ENCODE measurements at regions not wholly inside any gene's neighbourhood (a gene's known extent, or its start where the extent isn't known, plus 50 kb on each side); places are given as distances from the start of the nearest gene placed in this dataset.
"Not testable (repeated sequence)": the region's sequence is repeated elsewhere in the genome, so short reads cannot be mapped to it uniquely, and the experiment has no call there.

DNA sequence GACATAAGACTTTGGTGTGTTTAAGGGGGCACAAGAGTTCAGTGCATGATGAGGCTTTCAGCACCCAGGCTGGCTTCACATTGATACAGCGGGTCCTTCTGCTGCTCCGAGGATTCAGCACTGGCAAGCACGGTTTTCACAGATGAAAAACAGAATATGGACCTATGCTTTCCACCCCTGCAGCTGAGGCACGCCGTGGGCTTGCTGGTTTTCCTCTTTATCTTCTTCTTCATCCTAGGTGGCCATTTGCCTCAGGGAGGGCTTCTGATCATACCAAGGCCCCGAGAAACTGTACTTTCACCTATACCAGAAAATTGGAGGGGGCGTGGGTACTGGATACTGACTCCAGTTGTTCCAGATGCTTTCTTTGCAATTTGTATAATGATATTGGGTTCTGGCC is 277.1 kb upstream of the ZNF32 start:
- H3K36me3 ChIP-seq = no peaks in the 10 kb centered on the region
- H3K27ac ChIP-seq = no peak overlapping the region
- H3K4me1 ChIP-seq = no peaks in the 10 kb centered on the region
- H3K4me3 ChIP-seq = no peak overlapping the region
- WGBS, 2 donors (ENCODE audit: low coverage in 1 of 2) = 86 to 87% methylated on average over 3 to 7 of the region's 7 CpGs
- ATAC-seq = no peak
- TF ChIP-seq POLR2AphosphoS5 (IDR thresholded peaks at IDR 0.05) (no peak), POLR2A (IDR thresholded peaks at IDR 0.05) (no peak), EP300 (IDR thresholded peaks at IDR 0.05) (no peak)
- TF ChIP-seq, protein P1, sequence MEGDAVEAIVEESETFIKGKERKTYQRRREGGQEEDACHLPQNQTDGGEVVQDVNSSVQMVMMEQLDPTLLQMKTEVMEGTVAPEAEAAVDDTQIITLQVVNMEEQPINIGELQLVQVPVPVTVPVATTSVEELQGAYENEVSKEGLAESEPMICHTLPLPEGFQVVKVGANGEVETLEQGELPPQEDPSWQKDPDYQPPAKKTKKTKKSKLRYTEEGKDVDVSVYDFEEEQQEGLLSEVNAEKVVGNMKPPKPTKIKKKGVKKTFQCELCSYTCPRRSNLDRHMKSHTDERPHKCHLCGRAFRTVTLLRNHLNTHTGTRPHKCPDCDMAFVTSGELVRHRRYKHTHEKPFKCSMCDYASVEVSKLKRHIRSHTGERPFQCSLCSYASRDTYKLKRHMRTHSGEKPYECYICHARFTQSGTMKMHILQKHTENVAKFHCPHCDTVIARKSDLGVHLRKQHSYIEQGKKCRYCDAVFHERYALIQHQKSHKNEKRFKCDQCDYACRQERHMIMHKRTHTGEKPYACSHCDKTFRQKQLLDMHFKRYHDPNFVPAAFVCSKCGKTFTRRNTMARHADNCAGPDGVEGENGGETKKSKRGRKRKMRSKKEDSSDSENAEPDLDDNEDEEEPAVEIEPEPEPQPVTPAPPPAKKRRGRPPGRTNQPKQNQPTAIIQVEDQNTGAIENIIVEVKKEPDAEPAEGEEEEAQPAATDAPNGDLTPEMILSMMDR (IDR thresholded peaks at IDR 0.05) = no peak
- no peaks in the 10 kb centered on the region for H3K27me3 ChIP-seq
- no peaks in the 10 kb centered on the region for H3K9me3 ChIP-seq

DNA sequence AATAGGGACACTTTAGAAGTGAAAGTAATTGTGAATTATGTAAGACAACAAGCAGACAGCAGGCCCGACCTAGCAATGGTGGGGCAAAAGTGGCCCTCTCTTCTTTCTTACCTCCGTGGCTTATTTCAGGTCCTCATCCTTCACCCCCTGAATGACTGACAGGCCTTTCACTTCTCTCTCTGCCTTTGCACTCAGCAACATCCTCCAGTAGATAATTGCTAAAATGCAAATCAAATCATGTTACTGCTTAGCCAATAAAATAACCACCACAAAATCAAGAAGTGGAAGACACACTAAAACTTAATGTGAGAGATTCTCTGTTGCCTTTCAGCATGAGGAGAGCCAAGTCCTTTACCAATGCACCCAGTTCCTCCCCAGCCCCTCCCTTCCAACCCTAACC is 274.6 kb upstream of the ZNF32 start:
- H3K4me1 ChIP-seq = no peaks in the 10 kb centered on the region
- H3K4me3 ChIP-seq = no peak overlapping the region
- H3K36me3 ChIP-seq = no peaks in the 10 kb centered on the region
- no peak for ATAC-seq
- H3K27me3 ChIP-seq = no peaks in the 10 kb centered on the region
- TF ChIP-seq EP300 (IDR thresholded peaks at IDR 0.05) (no peak), POLR2AphosphoS5 (IDR thresholded peaks at IDR 0.05) (no peak), POLR2A (IDR thresholded peaks at IDR 0.05) (no peak)
- TF ChIP-seq, protein P1 (IDR thresholded peaks at IDR 0.05) = no peak
- H3K27ac ChIP-seq = no peak overlapping the region
- no peaks in the 10 kb centered on the region for H3K9me3 ChIP-seq
- 20 to 46% methylated on average over 1 to 2 of the region's 2 CpGs for WGBS, 2 donors (ENCODE audit: low coverage in 1 of 2)

DNA sequence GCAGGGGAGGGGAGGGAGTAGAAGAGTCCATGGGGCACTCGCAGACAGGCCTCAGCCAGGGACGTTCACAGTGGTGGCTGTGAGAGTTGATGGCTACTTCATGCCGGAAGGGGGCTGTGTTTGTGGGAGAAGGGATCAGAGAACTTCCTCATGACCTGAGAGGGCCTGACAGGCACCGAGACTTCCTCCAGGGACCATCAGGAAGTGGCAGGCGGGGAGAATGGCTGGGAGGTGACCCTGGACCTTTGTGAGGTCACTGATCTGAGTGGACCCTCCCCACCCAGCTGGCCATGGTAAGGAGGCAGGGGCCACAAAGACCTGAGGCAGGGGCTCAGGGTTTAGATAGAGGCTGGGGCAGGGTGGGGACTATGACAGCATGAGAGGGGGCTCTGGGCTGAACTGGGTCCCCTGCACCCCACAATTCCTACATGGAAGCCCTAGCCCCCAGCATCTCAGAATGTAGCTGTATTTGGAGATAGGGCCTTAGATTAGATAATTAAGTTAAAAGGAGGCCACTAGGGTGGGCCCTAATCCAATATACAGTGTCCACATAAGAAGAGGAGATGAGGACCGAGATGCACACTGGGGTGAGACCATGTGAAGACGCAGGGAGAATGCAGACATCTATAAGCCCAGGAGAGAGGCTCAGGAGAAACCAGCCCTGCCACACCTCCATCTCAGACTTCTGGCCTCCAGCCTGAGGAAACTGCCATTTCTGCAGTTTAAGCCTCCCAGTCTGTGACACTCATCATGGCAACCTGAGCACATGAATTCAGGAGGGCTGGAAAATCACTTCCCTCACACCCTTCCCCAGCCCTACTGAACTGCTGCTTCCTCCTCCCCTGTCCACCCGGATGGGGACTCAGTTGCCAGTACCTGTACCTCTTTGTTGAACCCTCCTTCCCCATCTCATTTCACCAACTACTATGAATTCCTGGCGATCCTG is 273.9 kb upstream of the ZNF32 start:
- WGBS, 2 donors (ENCODE audit: low coverage in 1 of 2) = 73 to 87% methylated on average over 5 to 8 of the region's 9 CpGs
- no peaks in the 10 kb centered on the region for H3K9me3 ChIP-seq
- H3K27ac ChIP-seq = no peak overlapping the region
- no peaks in the 10 kb centered on the region for H3K36me3 ChIP-seq
- H3K4me3 ChIP-seq = no peak overlapping the region
- TF ChIP-seq POLR2A (IDR thresholded peaks at IDR 0.05) (no peak), POLR2AphosphoS5 (IDR thresholded peaks at IDR 0.05) (no peak), EP300 (IDR thresholded peaks at IDR 0.05) (no peak)
- TF ChIP-seq, protein P1 (IDR thresholded peaks at IDR 0.05) = no peak
- H3K27me3 ChIP-seq = no peaks in the 10 kb centered on the region
- no peaks in the 10 kb centered on the region for H3K4me1 ChIP-seq
- ATAC-seq = no peak

DNA sequence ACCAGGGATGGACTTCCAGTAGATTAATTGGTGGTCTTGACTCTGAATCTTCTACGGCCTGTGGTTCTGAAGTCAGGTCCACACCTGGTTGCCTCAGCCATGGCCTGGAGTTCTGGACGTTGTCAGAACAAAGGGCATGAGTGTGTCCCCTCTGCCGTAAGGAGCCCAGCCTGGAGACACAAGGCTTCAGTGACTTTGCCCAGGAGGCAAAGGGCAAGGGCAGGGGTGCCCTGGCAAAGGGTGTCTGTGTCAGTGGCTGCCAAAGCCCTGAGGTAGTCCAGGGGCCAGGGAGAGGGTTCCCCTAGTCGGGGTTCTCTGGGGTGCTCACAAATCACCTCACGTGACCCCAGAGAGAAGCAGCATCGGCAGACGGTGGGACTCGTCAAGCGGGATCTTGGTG is 273.2 kb upstream of the ZNF32 start:
- Histone ChIP-seq H3K27me3 (no peaks in the 10 kb centered on the region), H3K36me3 (no peaks in the 10 kb centered on the region), H3K4me3 (no peak overlapping the region), H3K4me1 (no peaks in the 10 kb centered on the region), H3K27ac (no peak overlapping the region), H3K9me3 (no peaks in the 10 kb centered on the region)
- ATAC-seq = no peak
- WGBS, 2 donors (ENCODE audit: low coverage in 1 of 2) = 80% methylated on average over 2 of the region's 9 CpGs; no CpG with 5 or more reads in 1 of the 2 donors
- TF ChIP-seq POLR2AphosphoS5 (IDR thresholded peaks at IDR 0.05) (no peak), EP300 (IDR thresholded peaks at IDR 0.05) (no peak)

DNA sequence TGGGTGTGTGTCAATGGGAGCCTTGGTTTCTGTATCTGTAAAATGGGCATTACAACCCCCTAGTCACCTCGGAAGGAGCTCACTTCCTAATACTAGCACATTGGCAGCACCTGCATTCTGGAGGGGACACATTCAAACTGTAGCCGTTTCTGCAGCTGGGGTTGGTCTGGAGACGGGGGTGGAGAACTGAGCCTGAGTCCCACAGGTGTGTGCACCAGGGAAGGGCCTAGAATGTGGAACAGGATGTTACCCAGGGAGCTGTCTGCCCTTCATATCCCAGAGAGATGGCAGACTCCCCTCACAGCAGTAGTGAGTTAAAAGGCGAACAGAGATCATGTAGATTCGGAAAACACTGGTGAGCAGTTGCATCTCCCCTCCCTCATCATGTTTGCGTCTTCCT is 272.8 kb upstream of the ZNF32 start:
- TF ChIP-seq, protein P1 (IDR thresholded peaks at IDR 0.05) = no peak
- no peak for TF ChIP-seq POLR2AphosphoS5 (IDR thresholded peaks at IDR 0.05)
- no peak for TF ChIP-seq EP300 (IDR thresholded peaks at IDR 0.05)
- no peak for TF ChIP-seq POLR2A (IDR thresholded peaks at IDR 0.05)
- Histone ChIP-seq H3K27me3 (no peaks in the 10 kb centered on the region), H3K9me3 (no peaks in the 10 kb centered on the region), H3K27ac (no peak overlapping the region), H3K4me3 (no peak overlapping the region), H3K36me3 (no peaks in the 10 kb centered on the region), H3K4me1 (no peaks in the 10 kb centered on the region)
- ATAC-seq = no peak
- 90 to 100% methylated on average over 2 to 4 of the region's 6 CpGs for WGBS, 2 donors (ENCODE audit: low coverage in 1 of 2)

DNA sequence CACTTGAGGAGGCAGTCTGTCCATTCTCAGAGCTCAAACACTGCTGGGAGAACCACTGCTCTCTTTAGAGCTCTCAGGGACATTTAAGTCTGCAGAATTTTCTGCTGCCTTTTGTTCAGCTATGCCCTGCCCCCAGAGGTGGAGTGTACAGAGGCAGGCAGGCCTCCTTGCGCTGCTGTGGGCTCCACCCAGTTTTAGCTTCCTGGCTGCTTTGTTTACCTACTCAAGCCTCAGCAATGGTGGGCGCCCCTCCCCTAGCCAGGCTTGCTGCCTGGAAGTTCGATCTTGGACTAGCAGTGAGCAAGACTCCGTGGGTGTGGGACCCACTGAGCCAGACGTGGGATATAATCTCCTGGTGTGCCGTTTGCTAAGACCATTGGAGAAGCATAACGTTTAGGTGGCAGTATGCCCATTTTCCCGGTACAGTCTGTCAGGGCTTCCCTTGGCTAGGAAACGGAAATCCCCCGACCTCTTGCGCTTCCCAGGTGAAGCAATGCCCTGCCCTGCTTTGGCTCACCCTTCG is 271.6 kb upstream of the ZNF32 start:
- H3K4me1 ChIP-seq, H3K4me3 ChIP-seq, H3K36me3 ChIP-seq, H3K27me3 ChIP-seq, H3K9me3 ChIP-seq, ATAC-seq, H3K27ac ChIP-seq: not testable (repeated sequence)
- WGBS, 2 donors (ENCODE audit: low coverage in 1 of 2) = 100% methylated on average over 4 of the region's 12 CpGs; no CpG with 5 or more reads in 1 of the 2 donors

Measured in gastroesophageal sphincter (tissue), 4 donors.